ENCODE measurements at regions not wholly inside any gene's neighbourhood (a gene's known extent, or its start where the extent isn't known, plus 50 kb on each side); places are given as distances from the start of the nearest gene placed in this dataset.
"Not testable (repeated sequence)": the region's sequence is repeated elsewhere in the genome, so short reads cannot be mapped to it uniquely, and the experiment has no call there.

DNA sequence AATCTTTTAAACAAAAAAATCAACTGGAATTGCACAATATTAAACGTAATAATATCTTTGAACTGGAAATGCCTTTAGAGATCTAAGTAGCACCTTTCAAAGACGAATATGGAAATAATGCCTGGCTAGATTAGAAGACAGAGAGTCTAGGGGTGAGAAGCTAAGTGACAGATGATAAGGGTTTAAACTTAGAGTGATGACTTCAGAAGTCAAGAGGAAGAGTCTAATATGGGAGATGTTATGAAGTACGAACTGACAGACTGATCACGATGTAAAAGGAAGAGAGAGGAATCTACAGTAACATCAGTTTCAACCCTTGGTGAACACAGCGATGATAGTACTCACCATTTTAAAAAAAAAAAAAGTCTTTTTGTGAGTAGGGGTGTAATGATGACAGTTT is 57.9 kb downstream of the HINT1 start:
- 88 to 90% methylated on average over 1 to 4 of the region's 5 CpGs for WGBS, 2 experiments (ENCODE audit: insufficient coverage in 2 of 2)
- Histone ChIP-seq H3K36me3 (ENCODE audit: control insufficient read depth, insufficient read depth, low read length) (no peaks in the 10 kb centered on the region), H3K4me1 (ENCODE audit: control insufficient read depth, insufficient read depth, low read length, poor library complexity, severe bottlenecking) (no peaks in the 10 kb centered on the region), H3K9me3 (ENCODE audit: control insufficient read depth, low read length) (no peaks in the 10 kb centered on the region), H3K27ac (ENCODE audit: low read depth, low read length, severe bottlenecking) (no peak overlapping the region), H3K4me3 (ENCODE audit: extremely low read depth, insufficient read depth, low read length, poor library complexity, severe bottlenecking) (no peak overlapping the region)

DNA sequence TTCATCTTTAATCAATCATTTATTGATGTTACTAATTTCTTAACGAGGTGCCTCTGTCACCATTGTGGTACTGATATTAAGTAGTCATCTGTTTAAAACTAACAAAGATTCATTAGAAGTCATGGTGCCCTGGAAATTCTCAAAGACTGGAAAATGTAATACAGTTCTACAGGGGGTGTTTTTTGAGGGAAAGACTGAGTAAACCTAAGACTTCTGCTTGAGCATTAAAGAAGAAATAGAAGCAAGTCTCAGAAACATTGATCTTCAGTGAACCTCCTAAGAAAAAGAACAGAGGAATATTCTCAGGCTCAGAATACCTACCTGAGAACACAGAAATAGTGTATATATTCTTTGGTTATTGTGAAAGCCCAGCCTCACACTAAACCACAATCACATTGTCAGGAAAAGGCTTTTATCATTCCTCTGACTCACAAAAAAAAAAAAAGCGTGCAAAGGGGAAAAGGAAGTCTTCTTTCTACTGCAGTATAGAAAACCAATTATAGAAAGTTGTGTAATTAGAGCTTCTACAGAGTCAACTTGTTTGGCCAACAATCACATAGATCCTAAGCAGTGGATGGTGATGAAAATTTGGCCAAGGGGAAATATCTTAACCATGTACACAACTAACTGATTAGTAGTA is 60.8 kb downstream of the HINT1 start:
- Histone ChIP-seq H3K9me3 (ENCODE audit: control insufficient read depth, low read length) (no peaks in the 10 kb centered on the region), H3K4me1 (ENCODE audit: control insufficient read depth, insufficient read depth, low read length, poor library complexity, severe bottlenecking) (no peaks in the 10 kb centered on the region), H3K4me3 (ENCODE audit: extremely low read depth, insufficient read depth, low read length, poor library complexity, severe bottlenecking) (no peak overlapping the region), H3K36me3 (ENCODE audit: control insufficient read depth, insufficient read depth, low read length) (no peaks in the 10 kb centered on the region), H3K27ac (ENCODE audit: low read depth, low read length, severe bottlenecking) (no peak overlapping the region)
- WGBS, 2 experiments (ENCODE audit: insufficient coverage in 2 of 2): no CpG with 5 or more reads among the region's 2 CpGs

GRCh38 chr5:131096774-131097710 is 68.0 kb downstream of the HINT1 start:
- WGBS, 2 experiments (ENCODE audit: insufficient coverage in 2 of 2): 90 to 100% methylated on average over 1 to 2 of the region's 2 CpGs
- Histone ChIP-seq H3K9me3 (ENCODE audit: control insufficient read depth, low read length) (no peaks in the 10 kb centered on the region), H3K36me3 (ENCODE audit: control insufficient read depth, insufficient read depth, low read length) (no peaks in the 10 kb centered on the region), H3K27ac (ENCODE audit: low read depth, low read length, severe bottlenecking) (peak overlapping the region; percentile 25), H3K4me3 (ENCODE audit: extremely low read depth, insufficient read depth, low read length, poor library complexity, severe bottlenecking) (no peak overlapping the region), H3K4me1 (ENCODE audit: control insufficient read depth, insufficient read depth, low read length, poor library complexity, severe bottlenecking) (peaks cover 4% of the 10 kb centered on the region)

DNA sequence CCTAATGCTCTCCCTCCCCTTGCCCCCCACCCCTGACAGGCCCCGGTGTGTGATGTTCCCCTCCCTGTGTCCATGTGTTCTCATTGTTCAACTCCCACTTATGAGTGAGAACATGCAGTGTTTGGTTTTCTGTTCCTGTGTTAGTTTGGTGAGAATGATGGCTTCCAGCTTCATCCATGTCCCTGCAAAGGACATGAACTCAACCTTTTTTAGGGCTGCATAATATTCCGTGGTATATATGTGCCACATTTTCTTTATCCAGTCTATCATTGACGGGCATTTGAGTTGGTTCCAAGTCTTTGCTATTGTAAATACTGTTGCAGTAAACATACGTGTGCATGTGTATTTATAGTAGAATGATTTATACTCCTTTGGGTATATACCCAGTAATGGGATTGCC is 69.5 kb downstream of the HINT1 start:
- not testable (repeated sequence) for H3K36me3 ChIP-seq (ENCODE audit: control insufficient read depth, insufficient read depth, low read length); H3K4me1 ChIP-seq (ENCODE audit: control insufficient read depth, insufficient read depth, low read length, poor library complexity, severe bottlenecking); H3K9me3 ChIP-seq (ENCODE audit: control insufficient read depth, low read length); H3K27ac ChIP-seq (ENCODE audit: low read depth, low read length, severe bottlenecking); H3K4me3 ChIP-seq (ENCODE audit: extremely low read depth, insufficient read depth, low read length, poor library complexity, severe bottlenecking)
- WGBS, 2 experiments (ENCODE audit: insufficient coverage in 2 of 2): 93% methylated on average over 2 of the region's 4 CpGs; no CpG with 5 or more reads in 1 of the 2 experiments

- 76% methylated on average over 2 of the region's 3 CpGs; no CpG with 5 or more reads in 1 of the 2 experiments for WGBS, 2 experiments (ENCODE audit: insufficient coverage in 2 of 2)
- no peaks in the 10 kb centered on the region for H3K36me3 ChIP-seq (ENCODE audit: control insufficient read depth, insufficient read depth, low read length)
- H3K4me1 ChIP-seq (ENCODE audit: control insufficient read depth, insufficient read depth, low read length, poor library complexity, severe bottlenecking): no peaks in the 10 kb centered on the region
- H3K27ac ChIP-seq (ENCODE audit: low read depth, low read length, severe bottlenecking): no peak overlapping the region
- peaks cover 4% of the 10 kb centered on the region for H3K9me3 ChIP-seq (ENCODE audit: control insufficient read depth, low read length)
- no peak overlapping the region for H3K4me3 ChIP-seq (ENCODE audit: extremely low read depth, insufficient read depth, low read length, poor library complexity, severe bottlenecking)
Observed at GRCh38 chr5:131084436-131084835, 80.6 kb downstream of the HINT1 start.

GRCh38 chr5:131081913-131082488 is 83.1 kb downstream of the HINT1 start:
- no peaks in the 10 kb centered on the region for H3K36me3 ChIP-seq (ENCODE audit: control insufficient read depth, insufficient read depth, low read length)
- no peak overlapping the region for H3K27ac ChIP-seq (ENCODE audit: low read depth, low read length, severe bottlenecking)
- no CpG with 5 or more reads among the region's 2 CpGs for WGBS, 2 experiments (ENCODE audit: insufficient coverage in 2 of 2)
- no peaks in the 10 kb centered on the region for H3K4me1 ChIP-seq (ENCODE audit: control insufficient read depth, insufficient read depth, low read length, poor library complexity, severe bottlenecking)
- no peak overlapping the region for H3K4me3 ChIP-seq (ENCODE audit: extremely low read depth, insufficient read depth, low read length, poor library complexity, severe bottlenecking)
- peaks cover 4% of the 10 kb centered on the region for H3K9me3 ChIP-seq (ENCODE audit: control insufficient read depth, low read length)

- Histone ChIP-seq H3K9me3 (ENCODE audit: control insufficient read depth, low read length) (no peaks in the 10 kb centered on the region), H3K4me1 (ENCODE audit: control insufficient read depth, insufficient read depth, low read length, poor library complexity, severe bottlenecking) (no peaks in the 10 kb centered on the region), H3K27ac (ENCODE audit: low read depth, low read length, severe bottlenecking) (no peak overlapping the region), H3K36me3 (ENCODE audit: control insufficient read depth, insufficient read depth, low read length) (no peaks in the 10 kb centered on the region), H3K4me3 (ENCODE audit: extremely low read depth, insufficient read depth, low read length, poor library complexity, severe bottlenecking) (no peak overlapping the region)
- 100% methylated on average over 2 of the region's 3 CpGs; no CpG with 5 or more reads in 1 of the 2 experiments for WGBS, 2 experiments (ENCODE audit: insufficient coverage in 2 of 2)
Observed at GRCh38 chr5:131081374-131081773, 83.7 kb downstream of the HINT1 start.

- Histone ChIP-seq H3K36me3 (ENCODE audit: control insufficient read depth, insufficient read depth, low read length) (no peaks in the 10 kb centered on the region), H3K4me1 (ENCODE audit: control insufficient read depth, insufficient read depth, low read length, poor library complexity, severe bottlenecking) (no peaks in the 10 kb centered on the region), H3K4me3 (ENCODE audit: extremely low read depth, insufficient read depth, low read length, poor library complexity, severe bottlenecking) (no peak overlapping the region), H3K9me3 (ENCODE audit: control insufficient read depth, low read length) (no peaks in the 10 kb centered on the region), H3K27ac (ENCODE audit: low read depth, low read length, severe bottlenecking) (no peak overlapping the region)
- 80 to 86% methylated on average over 1 of the region's 2 CpGs for WGBS, 2 experiments (ENCODE audit: insufficient coverage in 2 of 2)
Observed at GRCh38 chr5:131079232-131079631, 85.8 kb downstream of the HINT1 start.

DNA sequence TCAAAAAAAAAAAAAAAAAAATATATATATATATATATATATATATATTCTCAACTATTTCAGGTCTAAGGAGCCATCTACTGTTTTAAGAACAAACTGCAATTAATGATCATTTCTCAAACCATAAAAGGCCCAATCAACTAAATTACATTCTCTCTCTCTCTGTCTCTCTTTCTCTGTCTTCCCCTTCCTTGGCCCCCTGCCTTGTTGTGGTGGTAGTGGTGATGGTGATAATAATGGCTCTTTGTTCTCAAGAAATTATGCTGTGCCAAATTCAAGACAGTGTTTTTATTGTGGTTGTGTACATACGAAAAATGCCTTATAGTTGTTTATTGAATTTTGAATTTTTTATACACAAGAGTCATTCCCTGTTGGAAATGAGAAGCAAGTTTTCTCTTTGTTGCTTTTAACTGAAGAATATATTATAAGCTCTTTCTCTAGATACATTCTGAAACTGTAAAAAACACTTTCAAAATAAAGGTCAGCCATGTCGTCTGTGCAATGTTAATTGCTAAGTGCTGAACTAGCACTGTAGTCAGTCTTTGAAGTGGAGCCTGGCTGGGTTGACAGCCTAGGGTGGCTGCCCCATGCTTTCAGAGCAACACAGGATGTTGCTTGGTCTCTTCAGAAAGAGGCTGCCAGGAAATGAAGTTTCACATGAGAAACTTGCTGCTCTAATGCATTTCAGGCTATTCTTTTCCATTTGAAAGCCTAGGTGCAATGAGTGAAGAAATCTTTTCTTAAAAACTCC is 96.0 kb downstream of the HINT1 start:
- no peaks in the 10 kb centered on the region for H3K36me3 ChIP-seq (ENCODE audit: control insufficient read depth, insufficient read depth, low read length)
- peak overlapping the region; percentile 31 for H3K27ac ChIP-seq (ENCODE audit: low read depth, low read length, severe bottlenecking)
- no peaks in the 10 kb centered on the region for H3K4me1 ChIP-seq (ENCODE audit: control insufficient read depth, insufficient read depth, low read length, poor library complexity, severe bottlenecking)
- no peak overlapping the region for H3K4me3 ChIP-seq (ENCODE audit: extremely low read depth, insufficient read depth, low read length, poor library complexity, severe bottlenecking)
- 55 to 80% methylated on average over 1 of the region's 2 CpGs for WGBS, 2 experiments (ENCODE audit: insufficient coverage in 2 of 2)
- peaks cover 9% of the 10 kb centered on the region for H3K9me3 ChIP-seq (ENCODE audit: control insufficient read depth, low read length)

- H3K27ac ChIP-seq (ENCODE audit: low read depth, low read length, severe bottlenecking): no peak overlapping the region
- 93 to 94% methylated on average over 3 of the region's 3 CpGs for WGBS, 2 experiments (ENCODE audit: insufficient coverage in 2 of 2)
- peaks cover 9% of the 10 kb centered on the region for H3K9me3 ChIP-seq (ENCODE audit: control insufficient read depth, low read length)
- H3K4me3 ChIP-seq (ENCODE audit: extremely low read depth, insufficient read depth, low read length, poor library complexity, severe bottlenecking): no peak overlapping the region
- no peaks in the 10 kb centered on the region for H3K36me3 ChIP-seq (ENCODE audit: control insufficient read depth, insufficient read depth, low read length)
- no peaks in the 10 kb centered on the region for H3K4me1 ChIP-seq (ENCODE audit: control insufficient read depth, insufficient read depth, low read length, poor library complexity, severe bottlenecking)
Observed at GRCh38 chr5:131068076-131068475, 97.0 kb downstream of the HINT1 start.
